H9 (cell line): ENCODE measurements at regions not wholly inside any gene's neighbourhood (a gene's known extent, or its start where the extent isn't known, plus 50 kb on each side); places are given as distances from the start of the nearest gene placed in this dataset.

Experiments used
- DNase-seq: peaks from one replicate; pipeline ENCODE4 v3.0.0-alpha.2; 2017
- H2AFZ ChIP-seq: one replicate; pipeline ENCODE4 v1.6.1; 2013; ENCODE audit warnings: mild to moderate bottlenecking, low read length, control low read depth, moderate library complexity
- H2AK5ac ChIP-seq: 2 replicates; pipeline ENCODE4 v1.6.1; 2013; ENCODE audit warnings: low read length, control low read depth, mixed read lengths; ENCODE audit not compliant: insufficient read length
- H2BK120ac ChIP-seq: one replicate; pipeline ENCODE4 v1.6.1; 2013; ENCODE audit warnings: low read depth, mild to moderate bottlenecking, low read length, control low read depth, inconsistent platforms; ENCODE audit not compliant: poor library complexity, severe bottlenecking
- H2BK12ac ChIP-seq: 2 replicates; pipeline ENCODE4 v1.6.1; 2013; ENCODE audit warnings: low read length, control low read depth, mixed read lengths, low read depth; ENCODE audit not compliant: insufficient read length
- H2BK15ac ChIP-seq: 2 replicates; pipeline ENCODE4 v1.6.1; 2013; ENCODE audit warnings: low read depth, low read length, control low read depth
- H2BK20ac ChIP-seq: one replicate; pipeline ENCODE4 v1.6.1; 2013; ENCODE audit warnings: low read depth, mild to moderate bottlenecking, low read length, control low read depth, inconsistent platforms; ENCODE audit not compliant: poor library complexity, severe bottlenecking
- H2BK5ac ChIP-seq: 2 replicates; pipeline ENCODE4 v1.6.1; 2013; ENCODE audit warnings: low read length, control low read depth, mixed read lengths; ENCODE audit not compliant: insufficient read length
- H3K14ac ChIP-seq: 2 replicates; pipeline ENCODE4 v1.6.1; 2013; ENCODE audit warnings: low read length, control low read depth; ENCODE audit not compliant: insufficient read depth
- H3K18ac ChIP-seq: 2 replicates; pipeline ENCODE4 v1.6.1; 2013; ENCODE audit warnings: low read depth, mild to moderate bottlenecking, mixed read lengths, low read length, control low read depth; ENCODE audit not compliant: insufficient read length
- H3K23ac ChIP-seq: 2 replicates; pipeline ENCODE4 v1.6.1; 2013; ENCODE audit warnings: low read length, control low read depth, mixed read lengths, low read depth; ENCODE audit not compliant: insufficient read length
- H3K23me2 ChIP-seq: 2 replicates; pipeline ENCODE4 v1.6.1; 2013; ENCODE audit warnings: low read depth, mild to moderate bottlenecking, mixed read lengths, low read length, control low read depth; ENCODE audit not compliant: insufficient read length, poor library complexity, severe bottlenecking
- H3K27ac ChIP-seq: 2 replicates; pipeline ENCODE4 v1.5.1; 2013; ENCODE audit warnings: low read length, control low read depth, mixed read lengths, low read depth; ENCODE audit not compliant: insufficient read length
- H3K27me3 ChIP-seq: 2 replicates; pipeline ENCODE4 v1.6.1; 2013; ENCODE audit warnings: low read length, control low read depth, inconsistent platforms; ENCODE audit not compliant: insufficient read depth
- H3K4ac ChIP-seq: 2 replicates; pipeline ENCODE4 v1.6.1; 2013; ENCODE audit warnings: low read depth, mild to moderate bottlenecking, control low read depth, inconsistent platforms, low read length, moderate library complexity
- H3K4me1 ChIP-seq: 2 replicates; pipeline ENCODE4 v1.6.1; 2013; ENCODE audit warnings: low read length, control low read depth, inconsistent platforms; ENCODE audit not compliant: insufficient read depth
- H3K4me2 ChIP-seq: 2 replicates; pipeline ENCODE4 v1.6.1; 2013; ENCODE audit warnings: low read length, control low read depth, mixed read lengths; ENCODE audit not compliant: insufficient read length, insufficient read depth
- H3K56ac ChIP-seq: 2 replicates; pipeline ENCODE4 v1.6.1; 2013; ENCODE audit warnings: low read depth, mild to moderate bottlenecking, mixed read lengths, low read length, control low read depth; ENCODE audit not compliant: insufficient read length
- H3K79me1 ChIP-seq: 2 replicates; pipeline ENCODE4 v1.6.1; 2013; ENCODE audit warnings: low read depth, mild to moderate bottlenecking, moderate library complexity, low read length, control low read depth, inconsistent platforms; ENCODE audit not compliant: insufficient read depth, poor library complexity, severe bottlenecking
- H3K79me2 ChIP-seq: 2 replicates; pipeline ENCODE4 v1.6.1; 2013; ENCODE audit warnings: low read length, control low read depth, inconsistent platforms; ENCODE audit not compliant: insufficient read depth
- H3K9ac ChIP-seq: 2 replicates; pipeline ENCODE4 v1.6.1; 2013; ENCODE audit warnings: low read length, control low read depth, mixed read lengths; ENCODE audit not compliant: insufficient read length; ENCODE audit errors: extremely low read depth
- H3K9me3 ChIP-seq: one replicate; pipeline ENCODE4 v1.6.1; 2013; ENCODE audit warnings: low read depth, low read length, inconsistent platforms; ENCODE audit not compliant: control insufficient read depth
- H3T11ph ChIP-seq: one replicate; pipeline ENCODE4 v1.6.1; 2013; ENCODE audit warnings: mild to moderate bottlenecking, low read length, control low read depth, inconsistent platforms
- H4K20me1 ChIP-seq: one replicate; pipeline ENCODE4 v1.6.1; 2013; ENCODE audit not compliant: control insufficient read depth, insufficient read length, insufficient read depth
- H4K5ac ChIP-seq: 2 replicates; pipeline ENCODE4 v1.6.1; 2013; ENCODE audit warnings: low read depth, mild to moderate bottlenecking, mixed read lengths, low read length, control low read depth; ENCODE audit not compliant: insufficient read length
- H4K8ac ChIP-seq: replicated peaks from 2 replicates; pipeline ENCODE4 v1.6.1; 2013; ENCODE audit warnings: low read length, control low read depth, mixed read lengths, low read depth; ENCODE audit not compliant: insufficient read length
- H4K91ac ChIP-seq: 2 replicates; pipeline ENCODE4 v1.6.1; 2013; ENCODE audit warnings: low read depth, mild to moderate bottlenecking, moderate library complexity, mixed read lengths, low read length, control low read depth; ENCODE audit not compliant: insufficient read length
- H3K27ac Mint-ChIP-seq, 3 experiments: 2 replicates in 2 of 3; 3 replicates in 1 of 3; pipeline ENCODE4 v1.8.0; 2020 to 2021; ENCODE audit warnings: mixed read lengths in 3 of 3, mild to moderate bottlenecking in 1 of 3, moderate library complexity in 1 of 3
- H3K27me3 Mint-ChIP-seq: 2 replicates; pipeline ENCODE4 v1.8.0; 2021; ENCODE audit warnings: low read depth, mild to moderate bottlenecking, moderate library complexity, mixed read lengths
- H3K36me3 Mint-ChIP-seq, 3 experiments: 2 replicates in 2 of 3; 3 replicates in 1 of 3; pipeline ENCODE4 v1.8.0; 2020 to 2021; ENCODE audit warnings: low read depth in 3 of 3, mixed read lengths in 3 of 3; ENCODE audit not compliant: insufficient read depth in 1 of 3
- H3K4me1 Mint-ChIP-seq, 2 experiments: 2 replicates each; pipeline ENCODE4 v1.8.0; 2020; ENCODE audit warnings: mixed read lengths in 2 of 2
- H3K4me3 Mint-ChIP-seq, 2 experiments: 2 replicates in 1 of 2; 3 replicates in 1 of 2; pipeline ENCODE4 v1.8.0; 2020 to 2021; ENCODE audit warnings: mild to moderate bottlenecking in 2 of 2, mixed read lengths in 2 of 2, moderate library complexity in 1 of 2
- H3K9me3 Mint-ChIP-seq, 2 experiments: 2 replicates in 1 of 2; 3 replicates in 1 of 2; pipeline ENCODE4 v1.8.0; 2020; ENCODE audit warnings: mild to moderate bottlenecking in 2 of 2, mixed read lengths in 2 of 2, moderate library complexity in 1 of 2
- WGBS: extraction: QIAGEN DNeasy Blood & Tissue Kit; methylation state at CpG from one replicate; pipeline ENCODE4 v1.1.7; 2013; ENCODE audit warnings: missing lambda C conversion rate, low lambda C conversion rate, mixed read lengths; ENCODE audit not compliant: insufficient read length; ENCODE audit errors: extremely low coverage; 5-methylcytosine and 5-hydroxymethylcytosine counted together
- TF ChIP-seq, protein P1 (sequence below): fragments of 200-600 bp; sonication (generic); conservative IDR thresholded peaks from 3 replicates; pipeline ENCODE4 v1.8.0; 2021; ENCODE audit warnings: antibody characterized with exemption, mild to moderate bottlenecking

DNA sequence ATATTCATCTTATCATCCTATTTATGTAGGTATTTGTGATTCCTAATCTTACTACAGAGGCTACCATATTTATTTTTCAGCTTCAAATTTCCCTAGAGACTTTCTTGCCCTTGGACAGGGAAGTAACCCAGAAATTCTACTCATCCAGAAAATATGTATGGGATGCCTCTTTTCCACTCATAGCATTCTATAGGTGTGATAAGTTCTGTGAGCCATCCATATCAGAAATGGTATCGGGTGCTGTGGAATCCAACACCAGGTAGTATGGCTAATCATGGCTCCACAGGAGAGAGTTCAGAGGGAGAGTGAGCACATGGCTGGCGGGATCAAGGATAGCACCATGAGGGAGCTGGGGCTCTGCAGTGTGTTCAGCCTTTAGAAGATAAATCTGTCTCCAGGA is 349.3 kb upstream of the ACTBL2 start:
- Histone ChIP-seq H3K79me1 (no peaks in the 10 kb centered on the region), H3K4me1 (no peaks in the 10 kb centered on the region), H4K20me1 (no peaks in the 10 kb centered on the region), H2BK15ac (no peak overlapping the region), H3K56ac (no peak overlapping the region), H3K27me3 (no peaks in the 10 kb centered on the region), H4K5ac (no peak overlapping the region), H3K18ac (no peak overlapping the region), H3K14ac (no peak overlapping the region), H2AK5ac (no peak overlapping the region), H2BK5ac (no peak overlapping the region), H3T11ph (no peak overlapping the region), H3K4ac (no peak overlapping the region), H3K23me2 (no peaks in the 10 kb centered on the region), H4K91ac (no peak overlapping the region), H2BK12ac (no peak overlapping the region), H3K9me3 (no peaks in the 10 kb centered on the region), H2BK20ac (no peak overlapping the region), H3K27ac (no peak overlapping the region), H3K9ac (no peak overlapping the region), H4K8ac (no peak overlapping the region), H2AFZ (no peak overlapping the region), H3K23ac (no peak overlapping the region), H3K79me2 (no peaks in the 10 kb centered on the region), H2BK120ac (no peak overlapping the region), H3K4me2 (no peak overlapping the region)
- Mint-ChIP-seq H3K4me1 (peaks cover 11 to 16% of the 10 kb centered on the region in 2 experiments), H3K9me3 (peaks cover 0 to 6% of the 10 kb centered on the region in 2 experiments; a peak in 1 of 5 replicates), H3K36me3 (peaks cover 0 to 9% (median 2%) of the 10 kb centered on the region in 3 experiments; a peak in 5 of 7 replicates), H3K27ac (no peak overlapping the region), H3K27me3 (no peaks in the 10 kb centered on the region; the same call in 1 of the 2 replicates), H3K4me3 (no peak overlapping the region)
- no peak for DNase-seq
- TF ChIP-seq, protein P1, sequence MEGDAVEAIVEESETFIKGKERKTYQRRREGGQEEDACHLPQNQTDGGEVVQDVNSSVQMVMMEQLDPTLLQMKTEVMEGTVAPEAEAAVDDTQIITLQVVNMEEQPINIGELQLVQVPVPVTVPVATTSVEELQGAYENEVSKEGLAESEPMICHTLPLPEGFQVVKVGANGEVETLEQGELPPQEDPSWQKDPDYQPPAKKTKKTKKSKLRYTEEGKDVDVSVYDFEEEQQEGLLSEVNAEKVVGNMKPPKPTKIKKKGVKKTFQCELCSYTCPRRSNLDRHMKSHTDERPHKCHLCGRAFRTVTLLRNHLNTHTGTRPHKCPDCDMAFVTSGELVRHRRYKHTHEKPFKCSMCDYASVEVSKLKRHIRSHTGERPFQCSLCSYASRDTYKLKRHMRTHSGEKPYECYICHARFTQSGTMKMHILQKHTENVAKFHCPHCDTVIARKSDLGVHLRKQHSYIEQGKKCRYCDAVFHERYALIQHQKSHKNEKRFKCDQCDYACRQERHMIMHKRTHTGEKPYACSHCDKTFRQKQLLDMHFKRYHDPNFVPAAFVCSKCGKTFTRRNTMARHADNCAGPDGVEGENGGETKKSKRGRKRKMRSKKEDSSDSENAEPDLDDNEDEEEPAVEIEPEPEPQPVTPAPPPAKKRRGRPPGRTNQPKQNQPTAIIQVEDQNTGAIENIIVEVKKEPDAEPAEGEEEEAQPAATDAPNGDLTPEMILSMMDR = no peak
- WGBS = no CpG with 5 or more reads among the region's 2 CpGs
